ENCODE measurements at regions not wholly inside any gene's neighbourhood (a gene's known extent, or its start where the extent isn't known, plus 50 kb on each side); places are given as distances from the start of the nearest gene placed in this dataset.

GRCh38 chr19:5231857-5232678 lies 108.5 kb downstream of the PTPRS start:
- TF ChIP-seq YY1 (IDR thresholded peaks at IDR 0.05; ENCODE audit: insufficient read depth, insufficient read length) (no peak), ZNF274 (IDR thresholded peaks at IDR 0.05; ENCODE audit: low read depth, low read length) (no peak)
